ENCODE measurements at regions not wholly inside any gene's neighbourhood (a gene's known extent, or its start where the extent isn't known, plus 50 kb on each side); places are given as distances from the start of the nearest gene placed in this dataset.

DNA sequence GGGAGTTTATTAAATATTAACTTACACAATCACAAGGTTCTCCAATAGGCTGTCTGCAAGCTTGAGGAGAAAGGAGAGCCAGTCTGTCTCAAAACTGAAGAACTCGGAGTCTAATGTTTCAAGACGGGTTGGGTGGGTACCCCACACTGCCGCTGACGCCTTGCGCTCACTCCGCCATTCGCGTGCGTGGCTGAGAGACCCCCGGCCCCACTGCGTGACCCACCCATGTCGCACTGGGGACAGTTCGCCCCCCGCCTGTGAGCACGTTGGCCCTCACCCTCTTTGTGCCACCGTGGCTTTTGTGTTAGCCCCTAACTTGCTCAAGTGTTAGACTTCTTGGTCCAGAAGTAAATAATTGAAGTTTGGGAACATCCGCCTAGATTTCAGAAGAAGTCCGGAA, 270.0 kb upstream of the ITGA1 start:
- Histone ChIP-seq H3K9me3 (no peaks in the 10 kb centered on the region), H3K27me3 (no peaks in the 10 kb centered on the region), H3K4me1 (no peaks in the 10 kb centered on the region), H3K27ac (no peak overlapping the region), H3K4me3 (replicated peaks in 1 of 3) (no peak overlapping the region), H3K36me3 (no peaks in the 10 kb centered on the region)
- TF ChIP-seq, protein P1, sequence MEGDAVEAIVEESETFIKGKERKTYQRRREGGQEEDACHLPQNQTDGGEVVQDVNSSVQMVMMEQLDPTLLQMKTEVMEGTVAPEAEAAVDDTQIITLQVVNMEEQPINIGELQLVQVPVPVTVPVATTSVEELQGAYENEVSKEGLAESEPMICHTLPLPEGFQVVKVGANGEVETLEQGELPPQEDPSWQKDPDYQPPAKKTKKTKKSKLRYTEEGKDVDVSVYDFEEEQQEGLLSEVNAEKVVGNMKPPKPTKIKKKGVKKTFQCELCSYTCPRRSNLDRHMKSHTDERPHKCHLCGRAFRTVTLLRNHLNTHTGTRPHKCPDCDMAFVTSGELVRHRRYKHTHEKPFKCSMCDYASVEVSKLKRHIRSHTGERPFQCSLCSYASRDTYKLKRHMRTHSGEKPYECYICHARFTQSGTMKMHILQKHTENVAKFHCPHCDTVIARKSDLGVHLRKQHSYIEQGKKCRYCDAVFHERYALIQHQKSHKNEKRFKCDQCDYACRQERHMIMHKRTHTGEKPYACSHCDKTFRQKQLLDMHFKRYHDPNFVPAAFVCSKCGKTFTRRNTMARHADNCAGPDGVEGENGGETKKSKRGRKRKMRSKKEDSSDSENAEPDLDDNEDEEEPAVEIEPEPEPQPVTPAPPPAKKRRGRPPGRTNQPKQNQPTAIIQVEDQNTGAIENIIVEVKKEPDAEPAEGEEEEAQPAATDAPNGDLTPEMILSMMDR (IDR thresholded peaks at IDR 0.05), result no peak
- TF ChIP-seq POLR2A (IDR thresholded peaks at IDR 0.05), result no peak
- intact Hi-C loops (cut with DNase I), result no loop called here
- WGBS, 2 donors, result 93 to 95% methylated on average over 17 to 18 of the region's 18 CpGs
- no peak for DNase-seq

DNA sequence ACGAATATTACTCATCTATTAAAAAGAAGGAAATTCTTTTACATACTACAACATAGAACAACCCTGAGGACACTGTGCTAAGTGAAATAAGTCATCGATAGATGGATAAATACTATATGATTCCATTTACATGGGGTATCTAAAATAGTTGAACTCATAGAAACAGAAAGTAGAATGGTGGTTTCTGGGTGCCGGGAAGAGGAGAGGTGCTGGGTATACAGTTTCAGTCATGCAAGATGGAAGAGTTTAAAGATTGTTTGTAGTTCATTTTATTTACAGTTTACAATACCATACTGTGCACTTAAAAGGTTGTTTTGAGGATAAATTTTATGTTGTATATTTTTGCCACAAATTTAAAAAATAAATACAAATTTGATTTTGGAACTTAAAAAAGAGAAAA, 267.5 kb upstream of the ITGA1 start:
- Histone ChIP-seq H3K27me3 (no peaks in the 10 kb centered on the region), H3K36me3 (no peaks in the 10 kb centered on the region), H3K27ac (no peak overlapping the region), H3K4me3 (replicated peaks in 1 of 3) (no peak overlapping the region), H3K4me1 (no peaks in the 10 kb centered on the region), H3K9me3 (no peaks in the 10 kb centered on the region)
- intact Hi-C loops (cut with DNase I), result no loop called here
- no peak for DNase-seq
- TF ChIP-seq POLR2A (IDR thresholded peaks at IDR 0.05), result no peak
- TF ChIP-seq, protein P1 (IDR thresholded peaks at IDR 0.05), result no peak
- WGBS, 2 donors, result 91% methylated on average over 3 of the region's 3 CpGs

DNA sequence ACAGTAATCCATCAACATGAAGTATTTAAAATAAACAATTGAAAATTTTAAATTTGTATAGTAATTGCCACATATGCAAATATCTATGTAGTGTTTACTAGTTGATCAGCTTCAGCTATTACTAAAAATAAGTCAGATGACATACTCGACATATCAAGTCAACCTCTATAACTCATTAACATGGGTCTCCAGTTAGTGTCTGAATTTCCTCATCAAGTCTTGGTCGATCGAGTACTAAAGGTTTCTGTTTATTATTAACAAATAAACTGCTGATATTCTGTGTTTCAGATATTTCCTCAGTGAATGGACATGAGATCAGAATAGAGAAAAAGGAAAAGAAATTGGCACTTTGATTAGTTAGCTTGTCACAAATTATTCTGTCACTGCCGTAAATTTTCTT, 266.5 kb upstream of the ITGA1 start:
- TF ChIP-seq, protein P1 (IDR thresholded peaks at IDR 0.05), result no peak
- no peak for TF ChIP-seq POLR2A (IDR thresholded peaks at IDR 0.05)
- no peaks in the 10 kb centered on the region for H3K4me1 ChIP-seq
- H3K9me3 ChIP-seq, result no peaks in the 10 kb centered on the region
- intact Hi-C loops (cut with DNase I), result no loop called here
- no peak for DNase-seq
- H3K27me3 ChIP-seq, result no peaks in the 10 kb centered on the region
- no peak overlapping the region for H3K27ac ChIP-seq
- WGBS, 2 donors, result 93 to 94% methylated on average over 4 of the region's 4 CpGs
- no peaks in the 10 kb centered on the region for H3K36me3 ChIP-seq
- no peak overlapping the region for H3K4me3 ChIP-seq (replicated peaks in 1 of 3)

DNA sequence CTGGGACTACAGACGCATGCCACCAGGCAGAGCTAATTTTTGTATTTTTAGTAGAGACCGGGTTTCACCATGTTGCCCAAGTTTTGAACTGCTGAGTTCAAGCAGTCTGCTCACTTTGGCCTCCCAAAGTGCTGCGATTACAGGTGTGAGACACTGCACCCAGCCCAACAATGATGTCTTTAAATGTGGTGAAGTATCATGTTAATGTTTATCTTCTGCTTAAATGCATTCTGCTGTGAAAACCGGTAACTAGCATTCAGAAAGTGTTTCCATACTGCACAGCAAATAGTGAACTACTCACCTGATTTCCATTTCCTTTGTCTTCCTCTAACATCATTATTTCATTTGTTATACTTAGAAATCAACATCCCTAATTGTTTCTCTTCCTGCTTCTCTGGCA, 264.0 kb upstream of the ITGA1 start:
- H3K9me3 ChIP-seq, result no peaks in the 10 kb centered on the region
- H3K36me3 ChIP-seq, result no peaks in the 10 kb centered on the region
- 70 to 83% methylated on average over 4 of the region's 4 CpGs for WGBS, 2 donors
- H3K4me1 ChIP-seq, result no peaks in the 10 kb centered on the region
- H3K4me3 ChIP-seq (replicated peaks in 1 of 3), result no peak overlapping the region
- H3K27me3 ChIP-seq, result no peaks in the 10 kb centered on the region
- TF ChIP-seq, protein P1 (IDR thresholded peaks at IDR 0.05), result no peak
- TF ChIP-seq POLR2A (IDR thresholded peaks at IDR 0.05), result no peak
- intact Hi-C loops (cut with DNase I), result no loop called here
- no peak overlapping the region for H3K27ac ChIP-seq
- DNase-seq, result no peak

DNA sequence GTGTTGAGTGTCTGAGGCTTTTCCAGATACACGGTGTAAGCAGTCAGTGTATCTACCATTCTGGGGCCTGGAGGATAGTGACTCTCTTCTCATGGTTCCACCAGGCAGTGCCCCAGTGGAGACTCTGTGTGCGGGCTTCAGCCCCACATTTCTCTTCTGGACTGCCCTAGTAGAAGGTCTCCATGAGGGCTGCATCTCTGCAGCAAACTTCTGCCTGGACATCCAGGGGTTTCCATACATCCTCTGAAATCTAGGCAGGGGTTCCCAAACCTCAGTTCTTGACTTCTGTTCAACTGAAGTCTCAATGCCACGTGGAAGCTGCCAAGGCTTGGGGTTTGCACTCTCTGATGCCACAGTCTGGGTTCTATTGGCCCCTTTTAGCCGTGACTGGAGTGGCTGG, 256.6 kb upstream of the ITGA1 start:
- H3K4me1 ChIP-seq, result no peaks in the 10 kb centered on the region
- H3K27ac ChIP-seq, result no peak overlapping the region
- H3K4me3 ChIP-seq (replicated peaks in 1 of 3), result no peak overlapping the region
- intact Hi-C loops (cut with DNase I), result no loop called here
- H3K27me3 ChIP-seq, result no peaks in the 10 kb centered on the region
- DNase-seq, result no peak
- WGBS, 2 donors, result 71 to 78% methylated on average over 3 to 4 of the region's 4 CpGs
- no peaks in the 10 kb centered on the region for H3K36me3 ChIP-seq
- TF ChIP-seq, protein P1 (IDR thresholded peaks at IDR 0.05), result no peak
- TF ChIP-seq POLR2A (IDR thresholded peaks at IDR 0.05), result no peak
- H3K9me3 ChIP-seq, result no peaks in the 10 kb centered on the region
